ENCODE measurements at regions not wholly inside any gene's neighbourhood (a gene's known extent, or its start where the extent isn't known, plus 50 kb on each side); places are given as distances from the start of the nearest gene placed in this dataset.
"Not testable (repeated sequence)": the region's sequence is repeated elsewhere in the genome, so short reads cannot be mapped to it uniquely, and the experiment has no call there.

DNA sequence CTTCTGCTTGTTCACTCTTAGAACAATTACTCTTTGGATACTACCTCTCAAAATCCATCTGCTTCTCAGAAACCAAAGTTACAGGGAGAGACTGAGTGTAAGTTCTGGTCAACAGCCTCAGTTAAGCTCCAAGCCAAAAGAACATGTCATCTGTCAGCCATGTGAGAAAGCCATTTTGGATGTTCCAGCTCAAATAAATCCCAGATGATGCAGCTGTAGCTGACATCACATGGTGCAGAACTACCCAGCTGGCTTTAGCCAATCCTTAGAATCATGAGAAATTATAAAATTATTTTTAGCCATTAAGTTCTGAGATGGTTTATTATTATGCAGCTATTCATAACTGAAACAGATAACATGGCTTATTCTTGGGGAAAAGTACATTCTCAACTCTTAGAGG is 696.0 kb downstream of the ZNF385D start:
- ATAC-seq (ENCODE audit: poor library complexity) (peak; percentile 89), DNase-seq (no peak)
- intact Hi-C loops (cut with DNase I), result no loop called here

DNA sequence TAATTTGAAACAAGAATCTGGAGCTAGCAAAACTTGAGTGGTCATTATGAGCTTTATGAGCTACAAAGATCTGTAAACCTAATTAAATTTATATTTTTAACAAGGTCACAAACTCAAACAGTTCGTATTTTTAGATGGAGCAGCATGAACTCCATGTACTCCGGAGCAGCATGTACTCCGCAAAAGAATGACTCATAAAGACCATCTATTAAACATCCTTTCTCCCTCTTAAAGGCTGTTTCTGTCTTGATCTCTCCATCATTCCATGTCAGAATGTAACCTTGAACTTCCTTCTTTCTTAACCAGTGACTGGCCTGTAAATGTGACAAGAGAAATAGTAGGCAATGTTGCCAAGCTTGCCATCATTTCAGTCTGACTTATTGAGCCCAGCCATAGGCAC is 696.9 kb downstream of the ZNF385D start:
- DNase-seq (no peak), ATAC-seq (ENCODE audit: poor library complexity) (peak; percentile 53)
- intact Hi-C loops (cut with DNase I), result no loop called here

DNA sequence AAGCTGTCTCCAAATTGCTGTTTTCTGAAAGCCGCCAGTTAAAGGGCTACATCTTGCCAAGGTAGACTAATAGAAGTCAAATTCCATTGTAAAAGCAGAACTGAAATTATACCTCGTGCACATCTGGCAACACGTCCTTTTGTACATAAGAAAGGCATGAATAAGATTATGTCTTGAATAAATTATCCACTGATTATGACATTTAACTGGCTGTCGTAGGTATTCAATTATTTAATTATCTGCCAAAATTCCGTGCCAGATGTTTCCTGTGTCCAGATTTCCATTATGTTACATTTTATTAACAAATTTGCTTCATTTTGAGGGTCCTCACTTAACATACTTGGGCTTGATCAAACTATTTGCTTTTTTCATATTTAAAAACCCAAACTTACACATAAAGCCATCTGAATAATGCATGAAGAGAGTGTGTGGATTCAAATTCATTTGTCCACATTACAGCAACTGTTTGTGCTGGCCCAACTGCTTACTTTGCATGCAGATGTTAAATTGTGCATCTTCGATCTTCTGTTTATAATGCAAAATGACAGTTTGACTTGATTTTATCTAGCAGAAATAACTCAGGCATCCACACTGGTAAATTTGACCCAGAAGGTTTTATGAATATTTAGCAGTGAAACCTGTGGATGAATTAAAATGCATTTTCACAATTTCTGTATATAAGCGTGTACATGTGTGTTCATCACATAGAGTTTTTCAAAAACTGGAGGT is 701.5 kb downstream of the ZNF385D start:
- ATAC-seq (ENCODE audit: poor library complexity), result no peak
- intact Hi-C loops (cut with DNase I), result no loop called here
- no peak for DNase-seq

DNA sequence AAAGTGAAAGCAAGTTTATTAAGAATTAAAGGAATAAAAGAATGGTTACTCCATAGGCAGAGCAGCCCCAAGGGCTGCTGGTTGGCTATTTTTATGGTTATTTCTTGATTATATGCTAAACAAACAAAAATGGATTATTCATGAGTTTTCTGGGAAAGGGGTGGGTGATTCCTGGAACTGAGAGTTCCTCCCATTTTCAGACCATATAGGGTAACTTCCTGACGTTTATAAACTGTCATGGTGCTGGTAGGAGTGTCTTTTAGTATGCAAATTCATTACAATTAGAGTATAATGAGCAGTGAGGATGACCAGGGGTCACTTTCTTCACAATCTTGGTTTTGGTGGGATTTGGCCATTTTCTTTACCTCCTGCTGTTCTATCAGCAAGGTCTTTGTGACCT is 707.9 kb downstream of the ZNF385D start:
- no peak for ATAC-seq (ENCODE audit: poor library complexity)
- intact Hi-C loops (cut with DNase I), result no loop called here
- DNase-seq, result no peak

DNA sequence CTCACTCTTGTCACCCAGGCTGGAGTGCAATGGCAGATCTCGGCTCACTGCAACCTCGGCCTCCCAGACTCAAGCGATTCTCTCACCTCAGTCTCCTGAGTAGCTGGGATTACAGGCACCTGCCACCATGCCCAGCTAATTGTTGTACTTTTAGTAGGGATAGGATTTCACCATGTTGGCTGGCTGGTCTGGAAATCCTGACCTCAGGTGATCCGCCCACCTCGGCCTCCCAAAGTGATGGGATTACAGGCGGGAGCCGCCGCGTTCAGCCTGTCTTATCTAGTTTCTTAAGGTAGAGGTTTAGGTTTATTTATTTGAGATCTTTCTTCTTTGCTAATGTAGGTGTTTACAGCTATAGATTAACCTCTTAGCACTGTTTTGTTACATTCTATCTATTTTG is 708.8 kb downstream of the ZNF385D start:
- ATAC-seq (ENCODE audit: poor library complexity), result no peak
- intact Hi-C loops (cut with DNase I), result no loop called here

DNA sequence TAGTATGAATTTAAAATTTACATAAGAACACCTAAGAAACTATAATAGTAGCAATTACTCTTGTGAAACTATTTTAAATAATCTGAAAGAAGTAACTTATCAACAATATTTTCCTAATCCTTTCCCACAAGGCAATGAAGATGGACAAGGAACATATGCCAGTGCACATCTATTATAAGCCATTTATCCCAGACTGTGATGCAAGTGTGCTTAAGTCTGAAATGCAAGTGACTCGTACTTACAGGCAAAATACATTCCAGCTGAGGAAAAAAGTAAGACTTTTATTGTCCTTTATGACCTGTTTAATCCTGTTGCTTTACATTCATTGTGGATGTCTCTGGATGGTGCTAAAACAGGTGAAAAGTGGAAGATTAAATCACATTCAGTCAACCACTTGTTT is 709.4 kb downstream of the ZNF385D start:
- DNase-seq, result no peak
- ATAC-seq (ENCODE audit: poor library complexity), result no peak
- intact Hi-C loops (cut with DNase I), result no loop called here

More for the DNA sequence above, 708.8 kb downstream of the ZNF385D start:
- DNase-seq, result no peak

DNA sequence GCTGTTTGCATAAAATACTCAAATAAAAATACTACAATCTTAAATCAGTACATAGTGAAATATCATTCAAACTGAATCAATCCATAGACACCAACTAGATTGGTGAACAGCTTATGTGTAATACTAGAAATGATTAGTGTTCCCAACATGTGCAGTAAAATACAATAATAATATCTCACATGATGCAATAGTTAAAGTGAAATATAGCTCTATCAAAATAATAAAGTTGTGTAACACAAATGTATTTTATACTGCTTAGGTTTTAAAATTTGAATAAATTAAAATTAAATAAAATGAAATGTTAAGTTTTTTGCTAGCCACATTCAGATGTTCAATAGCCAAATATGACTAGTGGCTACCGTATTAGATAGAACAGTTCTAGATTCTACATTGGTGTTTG is 714.1 kb downstream of the ZNF385D start:
- intact Hi-C loops (cut with DNase I), result no loop called here
- ATAC-seq (ENCODE audit: poor library complexity) (no peak), DNase-seq (no peak)

DNA sequence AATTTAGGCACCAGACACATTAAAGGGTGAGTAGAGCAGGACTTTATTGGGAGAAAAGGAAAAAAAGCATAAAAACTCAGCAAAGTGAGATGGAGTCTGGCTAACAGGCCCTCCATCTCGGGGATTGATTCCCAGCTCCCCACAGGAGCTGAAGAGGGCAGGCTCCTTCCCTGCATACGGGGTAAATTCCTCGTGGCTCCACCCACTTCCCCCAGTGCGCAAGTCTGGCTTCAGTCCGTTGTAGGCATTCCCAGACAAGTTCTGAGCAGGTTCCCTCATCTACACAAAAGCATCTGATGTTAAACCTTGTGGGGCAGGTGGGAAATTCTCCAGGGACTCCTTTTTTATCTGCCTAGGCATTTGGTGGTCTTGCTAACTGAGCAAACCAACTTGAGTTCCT is 722.6 kb downstream of the ZNF385D start:
- intact Hi-C loops (cut with DNase I), result no loop called here
- DNase-seq (no peak), ATAC-seq (ENCODE audit: poor library complexity) (no peak)

DNA sequence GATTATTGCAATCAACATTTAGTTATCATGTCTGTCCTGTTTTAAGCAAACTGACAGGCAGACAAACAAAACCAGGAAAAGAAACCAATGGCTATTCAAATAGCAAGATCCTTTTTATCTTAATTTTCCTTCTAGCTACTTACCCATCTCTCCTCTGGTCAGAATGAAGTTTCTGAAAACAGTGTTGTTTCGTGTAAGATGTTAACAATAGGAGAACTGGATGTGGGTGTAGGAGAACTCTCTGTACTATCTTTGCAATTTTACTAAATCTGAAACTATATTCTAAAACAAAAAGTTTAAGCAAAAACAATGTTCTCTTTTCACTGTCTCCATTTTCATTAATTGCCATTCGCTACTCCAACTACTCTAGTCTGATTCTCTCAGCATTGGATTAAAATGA is 726.4 kb downstream of the ZNF385D start:
- intact Hi-C loops (cut with DNase I), result no loop called here
- ATAC-seq (ENCODE audit: poor library complexity) (no peak), DNase-seq (no peak)

DNA sequence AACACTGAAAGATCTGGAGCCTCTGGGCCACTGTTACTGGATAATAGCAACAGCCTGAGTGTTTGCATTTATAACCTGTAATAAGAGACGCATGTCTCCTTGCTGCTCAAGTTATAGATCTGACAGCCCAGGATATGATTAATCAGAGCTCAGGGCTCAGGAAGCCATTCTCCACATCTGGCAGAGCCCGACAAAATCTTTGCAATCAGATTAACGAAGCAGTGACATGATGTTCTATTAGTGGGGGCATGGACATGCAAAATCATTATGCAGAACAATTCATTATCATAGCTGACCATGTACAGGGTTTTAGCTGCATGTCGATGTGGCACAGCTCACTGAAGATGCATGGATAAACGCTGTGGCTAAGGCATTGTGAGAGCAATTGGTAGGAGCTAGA is 730.3 kb downstream of the ZNF385D start:
- DNase-seq, result no peak
- intact Hi-C loops (cut with DNase I), result no loop called here
- no peak for ATAC-seq (ENCODE audit: poor library complexity)

DNA sequence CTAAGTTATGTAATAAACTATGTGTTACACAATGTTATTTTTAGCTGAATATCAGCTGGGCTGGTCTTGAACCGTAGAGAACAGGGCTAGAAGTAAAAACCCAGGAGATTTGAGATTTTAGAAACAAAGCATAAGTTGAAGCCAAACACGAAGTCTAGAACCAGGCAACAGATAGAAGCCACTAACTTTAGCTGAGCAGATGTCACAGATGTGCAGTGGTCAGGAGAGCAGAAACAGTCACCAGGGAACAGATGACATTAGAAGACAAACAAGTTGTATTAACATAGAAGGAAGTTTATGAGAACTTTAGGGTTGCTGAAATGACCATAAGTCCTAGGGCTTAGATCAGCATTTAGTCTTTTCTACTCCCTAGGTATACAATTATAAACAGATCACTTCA is 731.0 kb downstream of the ZNF385D start:
- intact Hi-C loops (cut with DNase I), result no loop called here
- no peak for DNase-seq

DNA sequence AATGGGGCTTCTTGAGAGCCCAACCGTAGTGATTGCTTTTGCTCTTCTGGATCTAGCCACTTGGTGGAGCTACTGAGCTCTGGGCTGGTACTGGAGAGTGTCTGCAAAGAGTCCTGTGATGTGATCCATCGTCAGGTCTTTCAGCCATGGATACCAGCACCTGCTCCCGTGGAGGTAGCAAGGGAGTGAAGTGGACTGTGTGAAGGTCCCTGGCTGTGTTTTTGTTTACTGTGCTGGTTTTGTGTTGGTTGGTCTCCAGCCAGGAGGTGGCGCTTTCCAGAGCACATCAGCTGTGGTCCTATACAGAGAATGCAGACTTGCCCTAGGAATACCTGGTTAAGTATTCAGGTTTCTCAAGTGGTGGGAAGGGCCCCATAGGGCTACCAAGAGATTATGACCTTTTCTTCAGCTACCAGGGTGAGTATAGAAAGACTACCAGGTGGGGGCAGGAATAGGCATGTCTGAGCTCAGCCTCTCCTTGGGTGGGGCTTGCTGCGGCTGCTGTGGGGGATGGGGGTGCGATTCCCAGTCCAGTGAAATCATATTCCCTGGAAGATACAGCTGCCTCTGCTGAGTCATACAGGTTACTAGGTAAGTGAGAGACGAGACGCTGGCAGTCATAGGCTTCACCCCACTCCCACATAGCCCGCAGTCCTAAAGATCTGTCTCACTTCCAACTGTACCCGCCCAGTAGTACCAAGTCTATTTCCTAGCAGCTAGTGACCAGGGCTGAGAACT is 733.7 kb downstream of the ZNF385D start:
- intact Hi-C loops (cut with DNase I), result no loop called here
- ATAC-seq (ENCODE audit: poor library complexity) (no peak), DNase-seq (no peak)

More for the DNA sequence above, 731.0 kb downstream of the ZNF385D start:
- ATAC-seq (ENCODE audit: poor library complexity), result peak; percentile 27

DNA sequence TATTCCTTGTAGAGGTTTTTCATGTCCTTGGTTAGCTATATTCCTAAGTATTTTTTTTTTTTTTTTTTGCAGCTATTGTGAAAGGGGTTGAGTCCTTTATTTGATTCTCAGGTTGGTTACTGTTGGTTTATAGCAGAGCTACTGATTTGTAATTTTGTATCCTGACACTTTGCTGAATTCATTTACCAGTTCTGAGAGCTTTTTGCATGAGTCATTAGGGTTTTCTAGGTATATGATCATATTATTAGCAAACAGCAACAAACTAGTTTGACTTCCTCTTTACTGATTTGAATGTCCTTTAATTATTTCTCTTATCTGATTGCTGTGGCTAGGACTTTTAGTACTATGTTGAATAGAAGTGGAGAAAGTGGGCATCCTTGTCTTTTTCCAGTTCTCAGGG is 737.4 kb downstream of the ZNF385D start:
- ATAC-seq (ENCODE audit: poor library complexity), result no peak
- no peak for DNase-seq
- intact Hi-C loops (cut with DNase I), result no loop called here

DNA sequence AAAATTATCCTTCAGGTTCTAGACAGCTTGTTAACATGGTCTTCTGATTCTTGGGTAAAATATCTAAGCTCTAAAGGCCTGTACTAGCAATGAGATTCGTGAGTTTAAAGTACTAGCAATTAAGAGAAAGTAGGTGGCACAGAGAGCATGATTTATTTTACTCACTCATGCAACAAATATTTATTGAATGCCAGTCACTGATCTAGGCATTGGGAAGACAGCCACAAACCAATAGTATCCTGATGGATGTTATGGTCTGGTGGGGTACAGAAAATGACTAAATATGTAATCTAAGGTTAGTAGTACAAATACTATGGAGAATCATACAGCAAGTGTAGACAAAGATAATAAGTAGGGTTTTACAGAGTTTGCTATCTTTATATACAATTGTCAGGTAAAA is 751.3 kb downstream of the ZNF385D start:
- ATAC-seq (ENCODE audit: poor library complexity) (no peak), DNase-seq (no peak)
- intact Hi-C loops (cut with DNase I), result no loop called here

DNA sequence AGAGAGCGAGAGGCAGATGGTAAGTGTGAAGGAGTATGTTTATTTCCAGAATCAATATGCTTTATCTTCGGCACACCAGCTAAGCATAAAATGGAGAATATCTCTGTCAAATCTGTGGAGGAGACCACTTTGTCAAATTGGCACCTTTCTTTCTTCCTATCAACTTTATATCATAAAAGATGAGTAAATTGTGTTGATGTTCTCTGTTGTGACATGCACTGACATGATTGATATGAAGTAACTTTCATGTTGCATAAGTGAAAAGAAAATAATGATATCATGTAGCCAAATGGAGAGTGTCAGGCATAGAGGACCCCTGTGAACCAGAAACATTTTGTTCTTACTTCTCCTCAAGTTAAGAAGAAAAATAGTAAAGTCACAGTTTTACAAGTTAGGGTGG is 753.8 kb downstream of the ZNF385D start:
- DNase-seq, result no peak
- intact Hi-C loops (cut with DNase I), result no loop called here
- no peak for ATAC-seq (ENCODE audit: poor library complexity)

DNA sequence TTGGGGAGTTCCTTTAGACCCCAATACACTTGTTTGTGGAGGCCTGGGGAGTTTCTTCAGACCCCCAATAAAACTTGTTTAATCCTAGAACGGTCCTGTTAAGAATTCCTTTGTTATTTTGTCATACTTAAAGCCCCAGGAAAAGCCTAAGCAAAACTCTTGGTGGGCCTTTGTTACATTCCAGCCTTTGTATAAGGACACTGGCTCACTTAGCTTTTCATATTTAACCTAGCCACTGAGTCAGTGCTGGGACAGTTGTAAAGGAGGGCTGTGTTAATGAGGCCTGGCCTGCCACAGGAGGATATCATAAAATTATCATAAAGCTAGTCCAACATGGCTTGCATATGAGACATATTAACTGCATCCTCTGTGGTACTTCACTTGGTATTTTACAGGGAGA is 760.1 kb downstream of the ZNF385D start:
- no peak for DNase-seq
- ATAC-seq (ENCODE audit: poor library complexity), result no peak
- intact Hi-C loops (cut with DNase I), result no loop called here

DNA sequence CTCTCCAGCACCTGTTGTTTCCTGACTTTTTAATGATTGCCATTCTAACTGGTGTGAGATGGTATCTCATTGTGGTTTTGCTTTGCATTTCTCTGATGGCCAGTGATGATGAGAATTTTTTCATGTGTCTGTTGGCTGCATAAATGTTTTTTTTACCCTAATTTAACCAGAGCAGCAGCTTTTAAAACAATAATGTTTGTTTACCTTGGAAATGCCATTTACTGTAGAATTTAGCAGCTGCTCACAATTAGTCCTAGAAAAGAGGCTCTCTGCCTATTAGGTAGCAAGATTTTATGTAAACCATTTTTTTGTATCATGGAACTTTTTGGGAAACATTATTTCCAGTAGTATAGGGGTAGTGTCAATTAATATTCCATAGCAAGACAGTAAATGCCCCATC is 761.4 kb downstream of the ZNF385D start:
- DNase-seq, result not testable (repeated sequence)

DNA sequence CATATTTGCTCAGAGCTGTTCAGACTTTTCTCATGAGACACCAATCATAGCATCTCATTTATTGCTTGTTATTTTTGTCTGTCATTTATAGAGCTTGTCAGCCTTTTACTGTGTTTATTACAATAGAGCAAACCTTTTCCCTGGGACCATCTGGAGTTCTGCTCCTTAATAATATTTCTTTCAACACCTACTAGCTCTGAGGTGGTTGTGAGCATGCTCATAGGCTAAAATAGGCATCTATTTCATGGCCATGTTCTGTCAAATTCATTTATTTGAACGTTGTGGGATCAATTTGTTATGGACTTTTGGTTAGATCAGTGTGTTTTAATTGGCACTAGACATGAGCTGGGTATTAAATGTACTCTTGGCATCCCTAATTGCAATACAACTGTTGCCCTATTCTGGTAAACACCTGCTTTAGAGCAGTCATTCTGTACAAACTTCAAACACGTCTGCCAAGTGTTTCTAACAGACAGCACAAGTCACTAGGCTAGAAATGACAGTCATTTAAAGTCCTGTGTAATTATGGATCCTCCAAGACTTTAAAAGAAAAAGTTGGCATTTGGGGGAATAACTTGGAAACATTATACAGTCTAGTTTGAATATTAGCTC is 766.3 kb downstream of the ZNF385D start:
- intact Hi-C loops (cut with DNase I), result no loop called here
- DNase-seq (no peak), ATAC-seq (ENCODE audit: poor library complexity) (no peak)

More for the DNA sequence above, 761.4 kb downstream of the ZNF385D start:
- intact Hi-C loops (cut with DNase I); ATAC-seq (ENCODE audit: poor library complexity): not testable (repeated sequence)

DNA sequence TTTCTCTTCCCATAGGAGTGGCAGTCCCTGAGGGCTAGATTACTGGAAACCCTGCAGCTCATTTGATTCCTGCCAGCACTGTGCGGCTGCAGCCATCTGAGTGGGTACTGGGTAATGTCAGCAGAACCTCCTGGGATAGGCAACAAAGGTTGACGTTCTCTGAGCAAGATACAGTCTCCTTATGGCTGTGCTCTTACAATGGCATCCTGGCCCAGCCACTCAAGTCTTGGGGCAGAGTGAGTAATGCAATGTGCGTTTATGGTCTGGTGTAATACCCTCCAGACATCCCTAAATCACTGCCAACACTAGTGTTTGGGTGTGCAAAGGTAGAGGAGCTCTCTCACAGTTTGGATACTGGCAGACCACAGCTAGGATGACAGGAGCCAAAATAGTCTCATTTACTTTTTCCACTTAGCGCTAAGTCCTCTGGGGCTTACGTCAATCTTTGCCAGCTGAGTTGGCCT is 775.8 kb downstream of the ZNF385D start:
- intact Hi-C loops (cut with DNase I), result no loop called here
- DNase-seq (no peak), ATAC-seq (ENCODE audit: poor library complexity) (peak; percentile 18)

DNA sequence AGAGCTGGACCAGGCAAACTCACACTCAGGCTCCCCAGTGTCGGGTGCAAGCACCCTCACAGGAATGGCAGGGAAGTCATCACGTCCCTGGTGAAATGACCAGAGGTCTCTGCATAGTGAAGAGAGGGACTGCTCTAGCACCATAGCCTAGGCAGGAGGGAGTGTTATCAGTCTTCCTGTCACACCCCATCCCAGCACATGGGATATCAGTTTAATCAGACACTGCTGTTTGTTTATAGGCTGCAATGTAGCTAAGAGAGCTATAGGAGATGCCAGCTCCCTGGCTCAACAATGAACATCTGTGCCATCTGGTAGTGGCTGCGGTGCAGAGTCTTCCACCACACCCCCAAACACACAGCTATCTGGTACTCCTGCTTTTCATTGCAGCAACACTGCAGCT is 776.6 kb downstream of the ZNF385D start:
- DNase-seq (no peak), ATAC-seq (ENCODE audit: poor library complexity) (no peak)
- intact Hi-C loops (cut with DNase I), result no loop called here
